GM21786 (cell line): ENCODE measurements at regions not wholly inside any gene's neighbourhood (a gene's known extent, or its start where the extent isn't known, plus 50 kb on each side); places are given as distances from the start of the nearest gene placed in this dataset.

Experiments
- ATAC-seq: cut with Tn5 transposase; IDR thresholded peaks from one replicate; pipeline ENCODE4 v1.9.1; 2021; ENCODE audit not compliant: unreplicated experiment

- ATAC-seq: no peak
These were observed 113.9 kb upstream of the MGMT start for GRCh38 chr10:129353101-129353500.

- no peak for ATAC-seq
These were observed 107.0 kb upstream of the MGMT start for GRCh38 chr10:129360046-129360445.

GRCh38 chr10:129361676-129362376, 105.2 kb upstream of the MGMT start:
- ATAC-seq: no peak

- no peak for ATAC-seq
These were observed 102.1 kb upstream of the MGMT start for GRCh38 chr10:129364949-129365348.

GRCh38 chr10:129365767-129366402, 101.2 kb upstream of the MGMT start:
- no peak for ATAC-seq

GRCh38 chr10:129366450-129366849, 100.6 kb upstream of the MGMT start:
- ATAC-seq: no peak

GRCh38 chr10:129369566-129369965, 97.5 kb upstream of the MGMT start:
- ATAC-seq: no peak

GRCh38 chr10:129371541-129371940, 95.5 kb upstream of the MGMT start:
- ATAC-seq: no peak

- no peak for ATAC-seq
These were observed 94.9 kb upstream of the MGMT start for GRCh38 chr10:129372172-129372571.

- ATAC-seq: no peak
These were observed 93.8 kb upstream of the MGMT start for GRCh38 chr10:129373231-129373630.

GRCh38 chr10:129373718-129374117, 93.3 kb upstream of the MGMT start:
- ATAC-seq: no peak

GRCh38 chr10:129375171-129375570, 91.9 kb upstream of the MGMT start:
- ATAC-seq: no peak

GRCh38 chr10:129375912-129376311, 91.1 kb upstream of the MGMT start:
- ATAC-seq: no peak

- no peak for ATAC-seq
These were observed 86.8 kb upstream of the MGMT start for GRCh38 chr10:129380279-129380678.

- no peak for ATAC-seq
These were observed 85.3 kb upstream of the MGMT start for GRCh38 chr10:129381741-129382140.

- ATAC-seq: no peak
These were observed 84.6 kb upstream of the MGMT start for GRCh38 chr10:129382401-129382800.

GRCh38 chr10:129383651-129384050, 83.4 kb upstream of the MGMT start:
- ATAC-seq: no peak

GRCh38 chr10:129385600-129385999, 81.4 kb upstream of the MGMT start:
- no peak for ATAC-seq

- no peak for ATAC-seq
These were observed 80.4 kb upstream of the MGMT start for GRCh38 chr10:129386415-129387257.

- no peak for ATAC-seq
These were observed 79.8 kb upstream of the MGMT start for GRCh38 chr10:129387258-129387525.

- no peak for ATAC-seq
These were observed 78.6 kb upstream of the MGMT start for GRCh38 chr10:129388435-129388834.

- ATAC-seq: no peak
These were observed 77.8 kb upstream of the MGMT start for GRCh38 chr10:129389194-129389593.
